HG03342 (cell line): ENCODE measurements at regions not wholly inside any gene's neighbourhood (a gene's known extent, or its start where the extent isn't known, plus 50 kb on each side); places are given as distances from the start of the nearest gene placed in this dataset.
A peak's percentile ranks its signal among the peaks of the same experiment; 100 is the strongest.
"Not testable (repeated sequence)": the region's sequence is repeated elsewhere in the genome, so short reads cannot be mapped to it uniquely, and the experiment has no call there.

Experiments
- ATAC-seq: cut with Tn5 transposase; IDR thresholded peaks from one replicate; pipeline ENCODE4 v1.9.1; 2021; ENCODE audit warnings: mild to moderate bottlenecking, moderate library complexity; ENCODE audit not compliant: unreplicated experiment

- ATAC-seq: no peak
Observed at GRCh38 chr15:98263787-98264186, 303.3 kb downstream of the ARRDC4 start.

DNA sequence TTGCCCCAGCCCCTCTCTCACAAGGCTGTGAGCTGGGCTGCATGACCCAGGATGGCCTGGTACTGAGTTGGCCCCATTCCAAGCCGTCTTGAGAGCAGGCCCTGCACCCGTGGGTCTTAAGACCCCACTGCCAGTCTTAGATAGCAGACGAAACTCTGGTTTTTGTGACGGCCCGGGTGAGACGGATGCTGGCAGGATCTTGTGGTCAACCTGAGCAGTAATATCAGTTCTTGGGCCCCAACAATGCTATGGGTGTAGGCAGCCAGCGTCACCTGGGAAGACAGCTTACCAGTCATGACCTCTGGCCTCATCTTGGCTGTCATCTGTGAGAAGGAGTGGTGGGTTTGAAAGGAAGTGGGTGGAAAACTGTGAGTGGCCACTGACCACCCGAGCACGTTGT lies 305.8 kb downstream of the ARRDC4 start:
- no peak for ATAC-seq

DNA sequence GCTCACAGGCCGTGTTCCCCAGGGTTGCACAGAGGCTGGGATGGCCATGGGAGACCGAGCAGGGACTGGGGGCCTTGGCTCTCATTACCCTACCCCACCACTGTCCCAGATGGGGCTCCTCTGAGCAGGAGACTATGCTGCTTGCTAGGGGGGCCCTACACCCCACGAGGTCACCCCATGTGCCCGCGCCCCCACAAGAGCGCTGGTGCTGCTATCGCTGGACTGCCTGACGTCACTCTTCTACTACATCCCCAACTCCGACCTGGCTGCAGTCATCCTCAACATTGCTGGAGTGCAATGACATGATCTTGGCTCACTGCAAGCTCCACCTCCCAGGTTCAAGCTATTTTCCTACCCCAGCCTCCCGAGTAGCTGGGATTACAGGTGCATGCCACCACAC lies 307.7 kb downstream of the ARRDC4 start:
- ATAC-seq: no peak

GRCh38 chr15:98272625-98273024 lies 312.1 kb downstream of the ARRDC4 start:
- ATAC-seq: no peak

- no peak for ATAC-seq
Observed at GRCh38 chr15:98276018-98276417, 315.5 kb downstream of the ARRDC4 start.

GRCh38 chr15:98277602-98278001 lies 317.1 kb downstream of the ARRDC4 start:
- ATAC-seq: no peak

- ATAC-seq: no peak
Observed at GRCh38 chr15:98280284-98280975, 319.9 kb downstream of the ARRDC4 start.

DNA sequence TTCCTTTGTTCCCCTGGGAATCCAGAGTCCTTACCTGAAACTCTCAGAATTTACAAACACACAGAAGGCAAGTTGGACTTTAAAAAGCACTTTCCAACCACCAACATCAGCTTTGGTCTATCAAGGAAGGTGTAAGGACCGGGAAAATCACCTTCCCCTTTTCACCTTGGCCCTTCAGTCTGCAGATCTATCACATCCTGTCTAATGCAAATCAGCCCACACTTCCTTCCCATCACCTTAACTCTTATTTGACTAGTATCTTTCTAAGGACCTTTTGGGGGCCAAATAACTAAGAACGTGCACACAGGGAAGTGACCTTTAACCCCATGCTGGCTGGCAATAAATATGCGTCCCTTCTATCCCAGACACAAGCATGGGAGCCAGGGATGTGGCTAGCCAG lies 320.6 kb downstream of the ARRDC4 start:
- ATAC-seq: no peak

DNA sequence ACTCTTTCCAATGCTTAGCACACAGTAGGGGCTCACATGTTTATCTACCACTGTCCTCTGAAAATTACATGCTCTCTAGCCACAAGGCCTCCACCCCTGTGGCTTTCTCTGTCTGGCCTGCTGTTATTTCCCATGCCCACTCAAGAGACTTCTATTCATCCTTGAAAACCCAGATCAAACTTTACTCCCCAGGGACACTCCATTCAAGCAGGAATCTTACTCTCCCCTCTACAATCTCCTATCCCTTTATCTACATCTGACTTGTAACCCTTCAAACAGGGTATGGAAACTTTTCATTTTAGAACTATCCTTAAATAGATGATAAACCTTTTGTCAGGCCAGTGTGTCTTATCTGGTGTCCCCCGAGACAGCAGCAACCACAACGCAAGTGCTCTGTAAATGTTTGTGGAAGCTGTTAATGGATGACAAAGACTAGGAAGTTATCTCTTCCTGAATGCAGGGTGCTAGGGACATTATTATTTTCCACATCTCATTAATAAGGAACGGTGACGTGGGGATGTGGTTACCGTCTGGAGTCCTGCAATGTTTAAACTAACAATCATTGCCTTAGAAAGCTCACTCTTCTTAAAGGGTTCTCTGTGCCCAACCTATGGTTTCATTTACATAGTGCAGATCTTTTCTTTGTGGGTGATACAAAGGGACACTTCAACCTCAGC lies 322.3 kb downstream of the ARRDC4 start:
- ATAC-seq: no peak

DNA sequence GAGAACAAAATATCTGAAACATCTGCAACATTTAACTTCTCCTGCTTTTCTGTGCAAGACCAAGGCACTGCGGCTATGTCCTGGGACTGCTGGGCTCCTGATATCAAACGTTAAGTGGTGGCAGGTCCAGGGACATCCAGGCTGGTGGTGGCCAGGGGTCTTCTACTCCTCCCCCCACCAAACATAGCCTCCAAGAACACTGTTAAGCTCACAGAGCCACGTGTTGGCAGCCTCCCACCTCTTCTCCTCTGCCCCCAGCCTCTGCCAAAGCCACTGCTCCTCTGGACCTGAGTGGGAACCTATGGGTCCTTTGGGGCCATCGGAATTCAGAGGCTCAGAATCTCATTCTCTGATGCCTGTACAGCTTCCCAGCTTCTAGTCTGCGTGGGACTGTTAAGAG lies 325.7 kb downstream of the ARRDC4 start:
- ATAC-seq: no peak

DNA sequence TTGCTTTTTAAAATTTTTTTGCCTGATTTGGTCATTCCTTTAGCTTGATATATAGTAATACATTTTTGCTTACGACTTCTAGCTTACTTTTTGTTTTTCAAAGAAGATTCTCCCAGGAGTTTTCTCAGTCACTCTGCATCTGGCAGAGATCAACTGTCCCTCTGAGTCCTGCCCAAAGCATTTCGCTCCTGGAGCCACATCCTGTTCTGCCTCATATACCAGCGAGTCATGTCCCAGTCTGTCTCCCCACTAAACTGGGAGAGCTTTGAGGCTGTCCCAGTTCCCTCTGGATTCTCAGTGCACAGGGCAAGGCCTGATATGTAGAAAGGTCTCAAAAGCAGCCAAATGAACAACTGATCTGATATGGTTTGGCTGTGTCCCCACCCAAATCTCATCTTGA lies 326.3 kb downstream of the ARRDC4 start:
- no peak for ATAC-seq

DNA sequence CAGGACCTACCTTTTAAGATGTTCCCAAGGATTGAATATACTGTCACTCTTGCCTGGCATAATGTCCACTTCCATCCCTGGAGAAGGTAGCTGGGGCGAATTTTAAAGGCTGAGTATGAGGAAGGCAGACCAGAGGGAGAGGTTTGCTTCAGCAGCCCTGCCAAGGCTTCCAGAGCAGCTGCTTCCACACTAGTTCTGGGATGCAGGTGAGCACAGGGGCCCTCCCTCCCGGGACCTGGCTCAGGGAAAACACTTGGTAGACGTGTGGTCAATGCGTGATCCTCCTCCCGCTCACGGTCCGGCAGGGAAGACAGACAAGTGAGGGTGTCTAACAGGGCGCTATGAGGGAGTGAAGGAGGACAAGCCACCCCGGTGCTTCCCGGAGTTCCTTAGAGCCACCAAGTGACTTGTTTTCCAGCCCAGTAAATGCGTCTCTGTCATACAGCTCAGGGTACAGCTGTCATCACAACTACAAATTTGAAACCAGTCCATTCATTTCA lies 327.6 kb downstream of the ARRDC4 start:
- no peak for ATAC-seq

DNA sequence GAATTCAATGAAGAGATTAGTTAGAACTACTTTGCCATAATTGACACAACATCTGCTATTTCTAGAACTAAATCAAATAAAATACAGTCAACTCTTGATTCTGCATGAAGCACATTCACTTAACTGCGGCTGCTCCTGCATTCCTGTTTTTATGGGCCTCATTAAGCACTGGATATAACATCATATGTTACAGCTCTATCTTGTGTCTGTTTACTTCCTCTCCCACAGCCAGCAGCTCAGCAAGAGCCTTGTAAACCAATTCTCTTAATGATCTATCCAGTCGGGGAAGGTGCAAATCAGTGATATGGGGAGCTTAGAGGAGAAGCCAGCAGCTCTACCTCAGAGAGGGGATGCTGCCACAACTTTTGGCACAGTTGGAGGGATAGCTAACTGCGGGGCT lies 329.2 kb downstream of the ARRDC4 start:
- no peak for ATAC-seq

DNA sequence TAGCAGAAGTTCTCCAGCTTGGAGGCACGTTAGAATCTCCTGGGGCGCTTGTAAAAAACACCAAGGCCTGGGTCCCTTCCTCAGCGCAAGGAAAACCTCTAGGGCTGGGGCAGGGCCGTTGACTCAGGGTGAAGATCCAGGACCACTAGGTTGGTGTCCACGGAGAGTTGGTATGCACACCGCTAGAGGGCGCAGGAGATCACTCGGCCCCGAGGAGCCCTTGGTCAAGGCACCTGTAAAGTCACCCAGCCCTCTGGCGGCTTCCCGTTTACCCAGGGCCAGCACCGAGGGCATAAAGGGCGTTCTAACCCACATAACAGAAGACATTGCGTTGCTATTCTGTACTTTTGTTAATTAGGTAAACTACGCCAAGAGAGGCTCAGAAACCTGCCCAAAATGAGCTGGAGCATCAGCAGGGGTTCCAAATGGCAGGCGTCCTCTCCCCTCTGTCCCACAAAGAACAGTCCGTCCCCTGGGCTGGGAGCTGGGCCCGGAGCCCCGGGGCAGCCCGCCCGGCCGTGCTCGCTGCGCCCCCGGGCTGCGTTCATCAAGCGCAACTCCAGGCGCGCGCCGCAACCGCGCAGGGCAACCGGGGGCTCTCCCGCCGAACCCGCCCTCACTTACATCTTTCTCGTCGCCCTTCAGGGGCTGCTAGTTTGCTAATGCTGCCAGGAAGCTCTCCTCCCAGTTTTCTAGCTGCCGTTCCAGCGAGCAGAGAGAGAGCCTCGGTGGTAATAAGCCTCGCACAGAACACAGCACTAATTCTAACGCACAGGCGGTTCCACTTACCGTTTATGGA lies 332.1 kb downstream of the ARRDC4 start:
- peak; percentile 77 for ATAC-seq

DNA sequence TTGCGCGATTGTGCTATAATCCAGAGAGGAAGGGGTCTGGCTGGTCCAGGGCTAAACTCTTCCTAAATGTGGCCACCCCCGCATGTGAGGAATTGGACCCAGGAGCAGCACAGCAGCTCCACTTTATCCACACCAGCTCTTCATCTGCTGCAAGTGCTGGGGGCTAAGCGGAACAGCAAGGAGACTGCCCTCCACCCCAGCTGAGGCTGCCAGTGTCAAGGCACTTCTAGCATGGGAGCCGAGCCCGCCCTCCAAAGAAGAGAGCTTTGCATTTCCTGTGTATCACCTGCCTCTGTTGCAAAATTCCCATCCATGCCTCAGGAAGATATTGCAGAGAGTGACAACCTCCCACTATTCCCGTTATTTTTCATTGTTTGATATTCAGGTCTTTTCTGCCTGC lies 333.6 kb downstream of the ARRDC4 start:
- ATAC-seq: no peak

DNA sequence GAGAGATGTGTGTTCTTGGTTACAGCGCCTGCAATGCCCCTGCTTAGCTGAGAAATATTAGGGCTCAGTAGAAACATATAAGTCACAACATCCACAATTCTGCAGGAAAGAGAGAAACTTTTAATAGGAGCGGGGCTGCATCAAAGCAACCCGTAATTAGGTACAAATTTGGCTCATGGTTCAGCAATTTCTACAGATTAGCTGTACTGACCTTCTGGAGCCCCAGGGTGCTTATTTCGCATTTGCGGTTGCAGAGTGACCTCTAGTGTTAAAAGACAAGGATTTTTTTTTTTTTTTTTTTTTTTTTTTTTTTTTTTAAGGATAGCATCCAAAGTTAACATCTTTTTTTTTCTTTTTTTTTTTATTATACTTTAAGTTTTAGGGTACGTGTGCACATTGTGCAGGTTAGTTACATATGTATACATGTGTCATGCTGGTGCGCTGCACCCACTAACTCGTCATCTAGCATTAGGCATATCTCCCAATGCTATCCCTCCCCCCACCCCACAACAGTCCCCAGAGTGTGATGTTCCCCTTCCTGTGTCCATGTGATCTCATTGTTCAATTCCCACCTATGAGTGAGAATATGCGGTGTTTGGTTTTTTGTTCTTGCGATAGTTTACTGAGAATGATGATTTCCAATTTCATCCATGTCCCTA lies 334.7 kb downstream of the ARRDC4 start:
- ATAC-seq: not testable (repeated sequence)

- no peak for ATAC-seq
Observed at GRCh38 chr15:98296653-98297052, 336.1 kb downstream of the ARRDC4 start.

- no peak for ATAC-seq
Observed at GRCh38 chr15:98304371-98304770, 343.9 kb downstream of the ARRDC4 start.

DNA sequence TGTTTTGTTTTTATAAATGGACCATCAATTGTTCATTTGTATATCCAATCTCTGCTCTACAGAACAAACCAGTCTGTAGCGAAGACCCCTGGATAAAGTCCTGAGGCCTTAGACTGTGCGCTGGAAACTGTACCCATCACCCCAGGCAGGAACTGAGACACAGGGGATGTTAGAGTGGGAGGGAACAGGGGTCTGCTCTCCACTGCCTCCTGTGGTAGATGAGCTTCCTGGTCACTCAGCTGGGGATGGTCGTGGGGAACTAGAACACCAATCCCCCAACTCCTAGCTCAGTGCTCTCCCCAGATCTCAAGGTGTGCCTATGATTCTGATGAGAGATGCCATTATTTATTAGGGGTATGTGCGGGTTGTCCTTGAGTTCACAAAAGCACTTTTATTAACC lies 340.2 kb upstream of the IGF1R start:
- no peak for ATAC-seq

- ATAC-seq: peak; percentile 82
Observed at GRCh38 chr15:98311566-98312188, 336.7 kb upstream of the IGF1R start.

GRCh38 chr15:98312913-98313312 lies 335.4 kb upstream of the IGF1R start:
- no peak for ATAC-seq
